Upper lobe of right lung (tissue), 1 donor: ENCODE measurements at regions not wholly inside any gene's neighbourhood (a gene's known extent, or its start where the extent isn't known, plus 50 kb on each side); places are given as distances from the start of the nearest gene placed in this dataset.

Experiments
- ATAC-seq: fragments of 200-7000 bp; cut with Tn5 transposase; one replicate; pipeline ENCODE4 v1.9.1; 2020; ENCODE audit warnings: mild to moderate bottlenecking, moderate library complexity
- DNase-seq: peaks from one replicate; pipeline ENCODE4 v3.0.0-alpha.2; 2020
- H3K27ac ChIP-seq: fragments of 200-600 bp; one replicate; pipeline ENCODE4 v1.8.0; 2022
- H3K27me3 ChIP-seq: fragments of 200-600 bp; one replicate; pipeline ENCODE4 v1.8.0; 2022; ENCODE audit warnings: mild to moderate bottlenecking
- H3K36me3 ChIP-seq: fragments of 200-600 bp; one replicate; pipeline ENCODE4 v1.8.0; 2022
- H3K4me1 ChIP-seq: fragments of 200-600 bp; one replicate; pipeline ENCODE4 v1.8.0; 2022
- H3K4me3 ChIP-seq: fragments of 200-600 bp; one replicate; pipeline ENCODE4 v1.8.0; 2022; ENCODE audit warnings: mild to moderate bottlenecking
- H3K9me3 ChIP-seq: fragments of 200-600 bp; one replicate; pipeline ENCODE4 v1.8.0; 2022
- CTCF ChIP-seq: fragments of 200-600 bp; IDR thresholded peaks from one replicate; pipeline ENCODE4 v1.8.0; 2022; ENCODE audit warnings: antibody characterized with exemption
- intact Hi-C: fragments of 100-400 bp; cut with DNase I; formaldehyde crosslinking; loops from one replicate; pipeline ENCODE4 v1.11.0; 2022
- donor health status: DM: no; HTN: yes; CAD: no; lungs with severe emphysema.

- no peaks in the 10 kb centered on the region for H3K4me1 ChIP-seq
- H3K9me3 ChIP-seq: peaks cover 14% of the 10 kb centered on the region
- no peak for TF ChIP-seq CTCF
- intact Hi-C loops: no loop called here
- ATAC-seq: no peak
- H3K4me3 ChIP-seq: no peak overlapping the region
- H3K27me3 ChIP-seq: no peaks in the 10 kb centered on the region
- no peaks in the 10 kb centered on the region for H3K36me3 ChIP-seq
- H3K27ac ChIP-seq: no peak overlapping the region
- DNase-seq: no peak
These were observed 442.6 kb upstream of the PROK2 start for GRCh38 chr3:72227486-72228070.

GRCh38 chr3:72224804-72225509 is 440.0 kb upstream of the PROK2 start:
- no peak for TF ChIP-seq CTCF
- Histone ChIP-seq H3K9me3 (peaks cover 14% of the 10 kb centered on the region), H3K27ac (no peak overlapping the region), H3K4me1 (no peaks in the 10 kb centered on the region), H3K27me3 (no peaks in the 10 kb centered on the region), H3K4me3 (no peak overlapping the region), H3K36me3 (no peaks in the 10 kb centered on the region)
- intact Hi-C loops: no loop called here
- DNase-seq: no peak
- ATAC-seq: no peak

GRCh38 chr3:72223628-72224027 is 438.7 kb upstream of the PROK2 start:
- no peak for TF ChIP-seq CTCF

GRCh38 chr3:72223116-72223515 is 438.2 kb upstream of the PROK2 start:
- intact Hi-C loops: no loop called here
- Histone ChIP-seq H3K36me3 (no peaks in the 10 kb centered on the region), H3K27ac (no peak overlapping the region), H3K4me1 (no peaks in the 10 kb centered on the region), H3K4me3 (no peak overlapping the region), H3K9me3 (peaks cover 14% of the 10 kb centered on the region), H3K27me3 (no peaks in the 10 kb centered on the region)
- ATAC-seq: no peak
- DNase-seq: no peak
- no peak for TF ChIP-seq CTCF

More at GRCh38 chr3:72223628-72224027, 438.7 kb upstream of the PROK2 start:
- Histone ChIP-seq H3K4me1 (no peaks in the 10 kb centered on the region), H3K27ac (no peak overlapping the region), H3K4me3 (no peak overlapping the region), H3K9me3 (peaks cover 14% of the 10 kb centered on the region), H3K27me3 (no peaks in the 10 kb centered on the region), H3K36me3 (no peaks in the 10 kb centered on the region)
- ATAC-seq (no peak), DNase-seq (no peak)
- intact Hi-C loops: no loop called here

GRCh38 chr3:72222410-72222809 is 437.5 kb upstream of the PROK2 start:
- Histone ChIP-seq H3K27ac (no peak overlapping the region), H3K9me3 (peaks cover 14% of the 10 kb centered on the region), H3K4me3 (no peak overlapping the region), H3K4me1 (no peaks in the 10 kb centered on the region), H3K36me3 (no peaks in the 10 kb centered on the region), H3K27me3 (no peaks in the 10 kb centered on the region)
- no peak for TF ChIP-seq CTCF
- no peak for DNase-seq
- no peak for ATAC-seq
- intact Hi-C loops: no loop called here
